Endothelial cell of umbilical vein (primary cell): ENCODE measurements at regions not wholly inside any gene's neighbourhood (a gene's known extent, or its start where the extent isn't known, plus 50 kb on each side); places are given as distances from the start of the nearest gene placed in this dataset.

Source experiments
- BruUV-seq: library from RNA; stranded (reverse); fragments of 400-500 nt; replicated peaks from 2 replicates; lab custom pipeline; 2021; lab: Mats Ljungman, UMichigan
- CTCF ChIA-PET: fragments of 300-600, 350-600 bp; sonication (Branson Sonifier 250); formaldehyde crosslinking; loops from one replicate; lab custom pipeline; 2021; ENCODE audit warnings: antibody characterized with exemption, inconsistent platforms; lab: Charles Lee
- POLR2A ChIA-PET: fragments of 300-600, 350-600 bp; sonication (Branson Sonifier 250); formaldehyde crosslinking; loops from one replicate; lab custom pipeline; 2021; ENCODE audit warnings: antibody characterized with exemption, inconsistent platforms; lab: Charles Lee
- DNase-seq: peaks from one replicate; pipeline ENCODE4 v3.0.0-alpha.2; 2011; ENCODE audit warnings: low read depth, low spot score
- FAIRE-seq: peaks from 2 replicates; lab custom pipeline; 2011; peaks lifted over from hg19 to GRCh38; lab: Jason Lieb, UNC
- H2AFZ ChIP-seq: 2 replicates; pipeline ENCODE4 v1.6.0; 2012; ENCODE audit warnings: low read depth, low read length, control low read depth, inconsistent platforms
- H3K27ac ChIP-seq: 2 replicates; pipeline ENCODE4 v1.5.1; 2011; ENCODE audit warnings: low read depth, mild to moderate bottlenecking, control low read depth, low read length, moderate library complexity; ENCODE audit not compliant: insufficient read depth
- H3K27me3 ChIP-seq, 2 experiments: 2 replicates each; pipeline versions ENCODE4 v1.6.0 to v1.6.1; 2011; ENCODE audit warnings: low read length in 2 of 2, mixed read lengths in 1 of 2; ENCODE audit not compliant: control insufficient read depth in 2 of 2, insufficient read depth in 2 of 2
- H3K36me3 ChIP-seq, 2 experiments: 2 replicates in 1 of 2; 3 replicates in 1 of 2; pipeline ENCODE4 v1.5.1; 2011; ENCODE audit warnings: low read length in 2 of 2, mild to moderate bottlenecking in 1 of 2, moderate library complexity in 1 of 2; ENCODE audit not compliant: control insufficient read depth in 2 of 2, insufficient read depth in 2 of 2; ENCODE audit errors: extremely low read depth in 1 of 2
- H3K4me1 ChIP-seq: 3 replicates; pipeline ENCODE4 v1.5.1; 2011; ENCODE audit warnings: mild to moderate bottlenecking, low read length; ENCODE audit not compliant: control insufficient read depth, insufficient read depth; ENCODE audit errors: extremely low read depth
- H3K4me2 ChIP-seq: 2 replicates; pipeline ENCODE4 v1.6.1; 2011; ENCODE audit warnings: low read length, control low read depth, mixed read lengths; ENCODE audit not compliant: insufficient read depth
- H3K4me3 ChIP-seq, 3 experiments: fragments of 200-600 bp in 1 of 3; sonication (generic), shearing (Covaris generic) in 1 of 3; replicated peaks in 1 of 3; 2 replicates each; pipeline ENCODE4 v1.5.1; 2011 to 2016; ENCODE audit warnings: control low read depth in 3 of 3, low read length in 3 of 3, mild to moderate bottlenecking in 2 of 3, inconsistent platforms in 1 of 3, low read depth in 1 of 3, moderate library complexity in 1 of 3; ENCODE audit not compliant: insufficient read depth in 1 of 3
- H3K79me2 ChIP-seq: 2 replicates; pipeline ENCODE4 v1.6.0; 2012; ENCODE audit warnings: low read length, inconsistent platforms; ENCODE audit not compliant: control insufficient read depth, insufficient read depth
- H3K9ac ChIP-seq: replicated peaks from 2 replicates; pipeline ENCODE3; 2011; ENCODE audit warnings: low read length, control low read depth; ENCODE audit not compliant: insufficient read depth; ENCODE audit errors: extremely low read depth
- H3K9me1 ChIP-seq: replicated peaks from 3 replicates; pipeline ENCODE4 v1.6.0; 2011; ENCODE audit warnings: mild to moderate bottlenecking, low read length; ENCODE audit not compliant: control insufficient read depth, insufficient read depth; ENCODE audit errors: extremely low read depth
- H3K9me3 ChIP-seq: replicated peaks from 2 replicates; pipeline ENCODE4 v1.5.1; 2012; ENCODE audit warnings: low read length, inconsistent platforms; ENCODE audit not compliant: control insufficient read depth, insufficient read depth
- H4K20me1 ChIP-seq: replicated peaks from 2 replicates; pipeline ENCODE3; 2011; ENCODE audit warnings: mild to moderate bottlenecking, low read length; ENCODE audit not compliant: control insufficient read depth, insufficient read depth; ENCODE audit errors: extremely low read depth
- CTCF ChIP-seq, 2 donors: IDR thresholded peaks; 1 replicate in 1 of 2; 2 replicates in 1 of 2; pipeline ENCODE4 v1.5.1; 2011; ENCODE audit warnings: low read length in 2 of 2, mild to moderate bottlenecking in 2 of 2, moderate library complexity in 2 of 2, control low read depth in 1 of 2, inconsistent platforms in 1 of 2, low read depth in 1 of 2; ENCODE audit not compliant: insufficient read depth in 1 of 2; ENCODE audit errors: extremely low read depth in 1 of 2
- EZH2 ChIP-seq: IDR thresholded peaks from 2 replicates; pipeline ENCODE4 v1.6.1; 2012; ENCODE audit warnings: borderline replicate concordance, low read depth, mild to moderate bottlenecking, moderate library complexity, low read length, inconsistent platforms; ENCODE audit not compliant: severe bottlenecking
- FOS ChIP-seq: IDR thresholded peaks from 2 replicates; pipeline ENCODE4 v1.6.1; 2011; ENCODE audit warnings: mild to moderate bottlenecking, low read length, moderate library complexity, borderline replicate concordance; ENCODE audit not compliant: insufficient read depth
- GATA2 ChIP-seq: IDR thresholded peaks from 2 replicates; pipeline ENCODE4 v1.7.0; 2011; ENCODE audit warnings: low read depth, mild to moderate bottlenecking, moderate library complexity, mixed read lengths, low read length; ENCODE audit not compliant: insufficient read length, insufficient read depth
- JUN ChIP-seq: IDR thresholded peaks from 2 replicates; pipeline ENCODE4 v1.6.1; 2011; ENCODE audit warnings: borderline replicate concordance, low read depth; ENCODE audit not compliant: insufficient read length, insufficient read depth
- MAX ChIP-seq: IDR thresholded peaks from 2 replicates; pipeline ENCODE4 v1.6.1; 2011; ENCODE audit not compliant: insufficient read depth, insufficient read length
- MYC ChIP-seq: IDR thresholded peaks from one replicate; pipeline ENCODE4 v1.6.1; 2011; ENCODE audit warnings: mild to moderate bottlenecking, low read depth, low read length
- POLR2A ChIP-seq: IDR thresholded peaks from 2 replicates; pipeline ENCODE4 v1.6.1; 2012; ENCODE audit warnings: low read depth, mild to moderate bottlenecking, control low read depth, low read length
- POLR2AphosphoS5 ChIP-seq: IDR thresholded peaks from 2 replicates; pipeline ENCODE4 v1.6.1; 2012; ENCODE audit warnings: low read depth, mild to moderate bottlenecking, control low read depth, low read length, moderate library complexity; ENCODE audit not compliant: insufficient read depth
- dilution Hi-C: fragments of 300-500 bp; cut with MboI; formaldehyde crosslinking; loops from one replicate; pipeline ENCODE4 v1.15.0; 2019; ENCODE audit warnings: low sequenced_read_pairs; ENCODE audit not compliant: extremely low pct_ligation_motif_present
- intact Hi-C: fragments of 100-400 bp; cut with micrococcal nuclease; formaldehyde crosslinking; loops from one replicate; pipeline ENCODE4 v1.10.0; 2022

DNA sequence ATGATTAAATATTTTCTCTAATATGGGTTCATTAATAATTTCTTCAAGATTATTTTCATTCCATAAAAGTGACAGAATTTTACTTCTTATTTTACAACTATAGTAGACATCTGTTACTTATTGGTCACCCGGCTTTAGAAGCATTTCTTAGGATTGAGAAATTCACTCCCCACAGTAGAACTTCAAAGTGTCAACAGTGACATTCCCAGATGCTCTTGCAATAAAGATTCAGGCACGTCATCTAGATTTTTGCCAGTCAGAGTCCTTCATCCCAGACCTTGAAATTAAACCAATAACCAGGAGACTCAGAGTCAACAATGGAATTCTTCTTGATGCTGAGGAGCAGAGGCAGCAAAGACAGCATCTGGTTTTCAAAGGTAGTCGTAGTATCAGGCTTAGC is 190.8 kb downstream of the VGLL3 start:
- ChIA-PET CTCF (no interaction called here), POLR2A (no interaction called here)
- Histone ChIP-seq H4K20me1 (no peaks in the 10 kb centered on the region), H3K79me2 (no peaks in the 10 kb centered on the region), H3K4me1 (no peaks in the 10 kb centered on the region), H3K9me3 (no peaks in the 10 kb centered on the region), H3K9ac (no peak overlapping the region), H2AFZ (no peak overlapping the region), H3K27me3 (no peaks in the 10 kb centered on the region), H3K27ac (no peak overlapping the region), H3K4me2 (no peak overlapping the region), H3K9me1 (no peaks in the 10 kb centered on the region), H3K36me3 (no peaks in the 10 kb centered on the region), H3K4me3 (no peak overlapping the region)
- no peak for DNase-seq
- FAIRE-seq = no peak
- BruUV-seq = no TSS peak
- intact Hi-C loops (no loop called here), dilution Hi-C loops (no loop called here)
- no peak for TF ChIP-seq MYC
- no peak for TF ChIP-seq MAX
- no peak for TF ChIP-seq GATA2
- TF ChIP-seq POLR2A = no peak
- TF ChIP-seq CTCF (IDR thresholded peaks at IDR 0.05; ENCODE audit: extremely low read depth in 1 of 2, insufficient read depth in 1 of 2, low read depth in 1 of 2, low read length in 2 of 2) = no peak
- no peak for TF ChIP-seq POLR2AphosphoS5
- no peak for TF ChIP-seq EZH2
- no peak for TF ChIP-seq JUN
- no peak for TF ChIP-seq FOS
